HepG2 (cell line): ENCODE measurements at regions not wholly inside any gene's neighbourhood (a gene's known extent, or its start where the extent isn't known, plus 50 kb on each side); places are given as distances from the start of the nearest gene placed in this dataset.
A peak's percentile ranks its signal among the peaks of the same experiment; 100 is the strongest.

ENCODE experiments used
- ETV6 ChIP-seq: sonication (generic); formaldehyde crosslinking; conservative IDR thresholded peaks from 2 replicates; pipeline ENCODE4 v1.4.0; 2020; ENCODE audit warnings: missing genetic modification reagents
- HHEX ChIP-seq: IDR thresholded peaks from 2 replicates; pipeline ENCODE4 v1.6.1; 2016; ENCODE audit warnings: control low read depth
- KIAA2018 ChIP-seq: sonication (generic); formaldehyde crosslinking; IDR thresholded peaks from 2 replicates; pipeline ENCODE4 v1.5.0; 2020; ENCODE audit warnings: mild to moderate bottlenecking, missing genetic modification reagents, borderline replicate concordance
- MED8 ChIP-seq: sonication (generic); formaldehyde crosslinking; IDR thresholded peaks from 2 replicates; pipeline ENCODE4 v1.8.1; 2023; ENCODE audit warnings: mild to moderate bottlenecking, missing genetic modification reagents; ENCODE audit not compliant: insufficient replicate concordance
- MLLT10 ChIP-seq: sonication (generic); formaldehyde crosslinking; IDR thresholded peaks from 2 replicates; pipeline ENCODE4 v1.4.0; 2020; ENCODE audit warnings: missing genetic modification reagents
- NFIB ChIP-seq: sonication (generic); formaldehyde crosslinking; IDR thresholded peaks from 2 replicates; pipeline ENCODE4 v1.9.0; 2021; ENCODE audit warnings: missing genetic modification reagents, mild to moderate bottlenecking, borderline replicate concordance
- NR2C2 ChIP-seq: sonication (generic); formaldehyde crosslinking; IDR thresholded peaks from 2 replicates; pipeline ENCODE4 v1.4.0; 2020; ENCODE audit warnings: missing genetic modification reagents, mild to moderate bottlenecking, moderate library complexity, borderline replicate concordance
- RXRA ChIP-seq: sonication (generic); formaldehyde crosslinking; IDR thresholded peaks from 2 replicates; pipeline ENCODE4 v1.5.1; 2020; ENCODE audit warnings: missing genetic modification reagents
- SNAPC4 ChIP-seq: sonication (generic); formaldehyde crosslinking; IDR thresholded peaks from 2 replicates; pipeline ENCODE4 v1.4.0; 2020; ENCODE audit warnings: mild to moderate bottlenecking, missing genetic modification reagents
- STAG1 ChIP-seq: sonication (generic); formaldehyde crosslinking; IDR thresholded peaks from 2 replicates; pipeline ENCODE4 v1.4.0; 2020; ENCODE audit warnings: missing genetic modification reagents
- ZFP82 ChIP-seq: sonication (generic); formaldehyde crosslinking; IDR thresholded peaks from 2 replicates; pipeline ENCODE4 v1.5.1; 2020; ENCODE audit warnings: mild to moderate bottlenecking, missing genetic modification reagents, borderline replicate concordance
- ZNF253 ChIP-seq: sonication (generic); formaldehyde crosslinking; IDR thresholded peaks from 2 replicates; pipeline ENCODE4 v1.8.0; 2022; ENCODE audit warnings: mild to moderate bottlenecking, missing genetic modification reagents, borderline replicate concordance
- ZNF530 ChIP-seq: sonication (generic); formaldehyde crosslinking; IDR thresholded peaks from 2 replicates; pipeline ENCODE4 v1.5.0; 2020; ENCODE audit warnings: low read depth, mild to moderate bottlenecking, missing genetic modification reagents
- ZNF557 ChIP-seq: sonication (generic); formaldehyde crosslinking; IDR thresholded peaks from 2 replicates; pipeline ENCODE4 v1.4.0; 2020; ENCODE audit warnings: missing genetic modification reagents
- ZNF83 ChIP-seq: sonication (generic); formaldehyde crosslinking; IDR thresholded peaks from 2 replicates; pipeline ENCODE4 v1.4.0; 2020; ENCODE audit warnings: missing genetic modification reagents, mild to moderate bottlenecking, borderline replicate concordance
- TF ChIP-seq, protein P1 (sequence below): sonication (generic); formaldehyde crosslinking; IDR thresholded peaks from 2 replicates; pipeline ENCODE4 v1.5.0; 2020; ENCODE audit warnings: mild to moderate bottlenecking, missing genetic modification reagents

DNA sequence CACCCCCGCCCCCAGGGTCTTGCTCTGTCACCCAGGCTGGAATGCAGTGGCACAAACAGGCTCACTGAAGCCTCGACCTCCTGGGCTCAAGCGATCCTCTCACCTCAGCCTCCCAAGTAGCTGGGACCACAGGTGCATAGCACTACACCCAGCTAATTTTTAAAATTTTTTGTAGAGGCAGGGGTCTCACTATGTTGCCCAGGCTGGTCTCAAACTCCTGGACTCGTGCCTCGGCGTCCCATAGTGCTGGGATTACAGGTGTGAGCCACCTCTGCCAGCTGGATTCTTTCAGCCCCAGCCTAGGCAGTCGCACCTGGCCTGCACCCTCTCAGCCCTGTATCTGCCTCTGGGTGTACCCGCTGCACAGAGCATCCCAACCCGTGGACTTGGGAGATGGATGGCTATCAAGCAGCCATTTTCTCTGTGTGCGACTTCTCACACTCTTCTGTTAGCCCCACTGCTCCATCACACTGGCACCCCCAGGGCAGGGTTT is 166.4 kb upstream of the HAAO start (continued):
- no peak for TF ChIP-seq KIAA2018 (CRISPR knock-in tag)
- no peak for TF ChIP-seq ZNF557 (CRISPR knock-in tag)
- no peak for TF ChIP-seq RXRA (CRISPR knock-in tag)
- TF ChIP-seq NFIB (CRISPR knock-in tag) = no peak
- TF ChIP-seq SNAPC4 = no peak
- no peak for TF ChIP-seq HHEX (CRISPR knock-in tag)
- no peak for TF ChIP-seq ZNF530
- no peak for TF ChIP-seq NR2C2 (CRISPR knock-in tag)
- no peak for TF ChIP-seq MLLT10 (CRISPR knock-in tag)
- no peak for TF ChIP-seq STAG1 (CRISPR knock-in tag)
- no peak for TF ChIP-seq ZNF83
- TF ChIP-seq ZFP82 (CRISPR knock-in tag) = no peak
- TF ChIP-seq MED8 (CRISPR knock-in tag) = no peak
- no peak for TF ChIP-seq ZNF253 (CRISPR knock-in tag)
- TF ChIP-seq ETV6 (CRISPR knock-in tag) = no peak
- TF ChIP-seq, protein P1, sequence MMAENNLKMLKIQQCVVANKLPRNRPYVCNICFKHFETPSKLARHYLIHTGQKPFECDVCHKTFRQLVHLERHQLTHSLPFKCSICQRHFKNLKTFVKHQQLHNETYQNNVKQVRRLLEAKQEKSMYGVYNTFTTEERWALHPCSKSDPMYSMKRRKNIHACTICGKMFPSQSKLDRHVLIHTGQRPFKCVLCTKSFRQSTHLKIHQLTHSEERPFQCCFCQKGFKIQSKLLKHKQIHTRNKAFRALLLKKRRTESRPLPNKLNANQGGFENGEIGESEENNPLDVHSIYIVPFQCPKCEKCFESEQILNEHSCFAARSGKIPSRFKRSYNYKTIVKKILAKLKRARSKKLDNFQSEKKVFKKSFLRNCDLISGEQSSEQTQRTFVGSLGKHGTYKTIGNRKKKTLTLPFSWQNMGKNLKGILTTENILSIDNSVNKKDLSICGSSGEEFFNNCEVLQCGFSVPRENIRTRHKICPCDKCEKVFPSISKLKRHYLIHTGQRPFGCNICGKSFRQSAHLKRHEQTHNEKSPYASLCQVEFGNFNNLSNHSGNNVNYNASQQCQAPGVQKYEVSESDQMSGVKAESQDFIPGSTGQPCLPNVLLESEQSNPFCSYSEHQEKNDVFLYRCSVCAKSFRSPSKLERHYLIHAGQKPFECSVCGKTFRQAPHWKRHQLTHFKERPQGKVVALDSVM (CRISPR knock-in tag) = peak; percentile 40; the same call in 1 of the 2 replicates
